Lower leg skin (tissue), 3 donors: ENCODE measurements at regions not wholly inside any gene's neighbourhood (a gene's known extent, or its start where the extent isn't known, plus 50 kb on each side); places are given as distances from the start of the nearest gene placed in this dataset.

Experiments
- CTCF ChIP-seq, 3 donors: fragments of 450-650 bp; IDR thresholded peaks; one replicate each; pipeline ENCODE4 v1.5.1; 2016; ENCODE audit warnings: antibody characterized with exemption in 3 of 3, mild to moderate bottlenecking in 3 of 3, moderate library complexity in 2 of 3
- POLR2A ChIP-seq, 2 donors: fragments of 450-650 bp; IDR thresholded peaks; one replicate each; pipeline ENCODE4 v1.6.1; 2016 to 2017; ENCODE audit warnings: antibody characterized with exemption in 2 of 2, mild to moderate bottlenecking in 1 of 2, moderate library complexity in 1 of 2

GRCh38 chr11:28636566-28636965, 528.4 kb downstream of the METTL15 start:
- TF ChIP-seq CTCF (IDR thresholded peaks at IDR 0.05) (no peak), POLR2A (IDR thresholded peaks at IDR 0.05) (no peak)
